Smooth muscle cell (in vitro differentiated cells): ENCODE measurements at regions not wholly inside any gene's neighbourhood (a gene's known extent, or its start where the extent isn't known, plus 50 kb on each side); places are given as distances from the start of the nearest gene placed in this dataset.

Experiments
- DNase-seq: peaks from one replicate; lab custom pipeline; 2025; ENCODE audit not compliant: unreplicated experiment; lab: John Stamatoyannopoulos, UW
- H2AFZ ChIP-seq: fragments of 200-600 bp; sonication (generic); 2 replicates; pipeline ENCODE4 v1.6.0; 2016; ENCODE audit warnings: antibody characterized with exemption, low read depth, mild to moderate bottlenecking
- H3F3A ChIP-seq: fragments of 200-600 bp; sonication (generic); 2 replicates; pipeline ENCODE4 v1.6.0; 2017; ENCODE audit warnings: antibody characterized with exemption, low read depth
- H3K27ac ChIP-seq: fragments of 200-600 bp; sonication (generic); 2 replicates; pipeline ENCODE4 v1.5.1; 2016; ENCODE audit warnings: low read depth, mild to moderate bottlenecking
- H3K27me3 ChIP-seq: fragments of 200-600 bp; sonication (generic); 2 replicates; pipeline ENCODE4 v1.6.1; 2016; ENCODE audit warnings: low read depth, mild to moderate bottlenecking
- H3K36me3 ChIP-seq: fragments of 200-600 bp; sonication (generic); 2 replicates; pipeline ENCODE4 v1.5.1; 2016; ENCODE audit warnings: low read depth
- H3K4me1 ChIP-seq: fragments of 200-600 bp; sonication (generic); 2 replicates; pipeline ENCODE4 v1.5.1; 2016; ENCODE audit warnings: low read depth
- H3K4me2 ChIP-seq: fragments of 200-600 bp; sonication (generic); 2 replicates; pipeline ENCODE4 v1.6.0; 2016; ENCODE audit warnings: mild to moderate bottlenecking
- H3K4me3 ChIP-seq: fragments of 200-600 bp; sonication (generic); 2 replicates; pipeline ENCODE4 v1.5.1; 2016; ENCODE audit warnings: mild to moderate bottlenecking
- H3K79me2 ChIP-seq: fragments of 200-600 bp; sonication (generic); 2 replicates; pipeline ENCODE4 v1.6.0; 2016; ENCODE audit warnings: low read depth, mild to moderate bottlenecking
- H3K9ac ChIP-seq: fragments of 200-600 bp; sonication (generic); 2 replicates; pipeline ENCODE4 v1.6.0; 2016; ENCODE audit warnings: low read depth
- H3K9me3 ChIP-seq: fragments of 200-600 bp; sonication (generic); replicated peaks from 2 replicates; pipeline ENCODE4 v1.5.1; 2016; ENCODE audit warnings: low read depth
- H4K20me1 ChIP-seq: fragments of 200-600 bp; sonication (generic); 2 replicates; pipeline ENCODE4 v1.6.0; 2016; ENCODE audit warnings: low read depth
- CTCF ChIP-seq: fragments of 200-600 bp; sonication (generic); IDR thresholded peaks from 2 replicates; pipeline ENCODE4 v1.5.1; 2017; ENCODE audit warnings: borderline replicate concordance, mild to moderate bottlenecking, antibody characterized with exemption; ENCODE audit not compliant: insufficient read depth, poor library complexity, severe bottlenecking
- WGBS: methylation state at CpG from one replicate; pipeline ENCODE4 v1.1.7; 2016; ENCODE audit warnings: low lambda C conversion rate; 5-methylcytosine and 5-hydroxymethylcytosine counted together

- H3K9ac ChIP-seq, result no peak overlapping the region
- no peak overlapping the region for H3K4me2 ChIP-seq
- H3F3A ChIP-seq, result no peaks in the 10 kb centered on the region
- no peaks in the 10 kb centered on the region for H3K36me3 ChIP-seq
- H3K27ac ChIP-seq, result no peak overlapping the region
- no peaks in the 10 kb centered on the region for H3K9me3 ChIP-seq
- H3K27me3 ChIP-seq, result peaks cover 9% of the 10 kb centered on the region
- TF ChIP-seq CTCF, result no peak
- 95% methylated on average over 1 of the region's 1 CpG for WGBS
- no peak overlapping the region for H3K4me3 ChIP-seq
- H3K79me2 ChIP-seq, result no peaks in the 10 kb centered on the region
- peaks cover 42% of the 10 kb centered on the region for H3K4me1 ChIP-seq
- DNase-seq, result no peak
- no peak overlapping the region for H2AFZ ChIP-seq
- no peaks in the 10 kb centered on the region for H4K20me1 ChIP-seq
These were observed 242.4 kb upstream of the POU3F1 start for GRCh38 chr1:38289034-38289433.

GRCh38 chr1:38287547-38287946, 241.0 kb upstream of the POU3F1 start:
- WGBS, result 54% methylated on average over 3 of the region's 3 CpGs
- Histone ChIP-seq H3K4me2 (no peak overlapping the region), H3K4me1 (peaks cover 42% of the 10 kb centered on the region), H3K4me3 (no peak overlapping the region), H3K27me3 (peaks cover 9% of the 10 kb centered on the region), H2AFZ (no peak overlapping the region), H3K79me2 (no peaks in the 10 kb centered on the region), H3F3A (no peaks in the 10 kb centered on the region), H3K36me3 (no peaks in the 10 kb centered on the region), H3K9ac (no peak overlapping the region), H3K27ac (no peak overlapping the region), H3K9me3 (no peaks in the 10 kb centered on the region), H4K20me1 (no peaks in the 10 kb centered on the region)
- DNase-seq, result no peak
- no peak for TF ChIP-seq CTCF

- TF ChIP-seq CTCF, result no peak
- peaks cover 5% of the 10 kb centered on the region for H3K27me3 ChIP-seq
- peaks cover 38% of the 10 kb centered on the region for H3K4me1 ChIP-seq
- H3K4me3 ChIP-seq, result no peak overlapping the region
- H3K79me2 ChIP-seq, result no peaks in the 10 kb centered on the region
- DNase-seq, result no peak
- H3K9me3 ChIP-seq, result no peaks in the 10 kb centered on the region
- 95% methylated on average over 2 of the region's 2 CpGs for WGBS
- no peaks in the 10 kb centered on the region for H3K36me3 ChIP-seq
- H3K9ac ChIP-seq, result no peak overlapping the region
- H4K20me1 ChIP-seq, result no peaks in the 10 kb centered on the region
- H3F3A ChIP-seq, result no peaks in the 10 kb centered on the region
- no peak overlapping the region for H2AFZ ChIP-seq
- no peak overlapping the region for H3K4me2 ChIP-seq
- H3K27ac ChIP-seq, result no peak overlapping the region
These were observed 240.4 kb upstream of the POU3F1 start for GRCh38 chr1:38287036-38287435.

GRCh38 chr1:38285807-38286530, 239.4 kb upstream of the POU3F1 start:
- TF ChIP-seq CTCF, result no peak
- no peak overlapping the region for H3K27ac ChIP-seq
- H3K9me3 ChIP-seq, result no peaks in the 10 kb centered on the region
- no peak for DNase-seq
- no peaks in the 10 kb centered on the region for H3K79me2 ChIP-seq
- H3K27me3 ChIP-seq, result no peaks in the 10 kb centered on the region
- no peak overlapping the region for H3K9ac ChIP-seq
- no peak overlapping the region for H3K4me2 ChIP-seq
- H3K4me3 ChIP-seq, result no peak overlapping the region
- H4K20me1 ChIP-seq, result no peaks in the 10 kb centered on the region
- H2AFZ ChIP-seq, result no peak overlapping the region
- 61% methylated on average over 12 of the region's 12 CpGs for WGBS
- H3K4me1 ChIP-seq, result peaks cover 32% of the 10 kb centered on the region
- no peaks in the 10 kb centered on the region for H3F3A ChIP-seq
- no peaks in the 10 kb centered on the region for H3K36me3 ChIP-seq
